ENCODE measurements at regions not wholly inside any gene's neighbourhood (a gene's known extent, or its start where the extent isn't known, plus 50 kb on each side); places are given as distances from the start of the nearest gene placed in this dataset.

DNA sequence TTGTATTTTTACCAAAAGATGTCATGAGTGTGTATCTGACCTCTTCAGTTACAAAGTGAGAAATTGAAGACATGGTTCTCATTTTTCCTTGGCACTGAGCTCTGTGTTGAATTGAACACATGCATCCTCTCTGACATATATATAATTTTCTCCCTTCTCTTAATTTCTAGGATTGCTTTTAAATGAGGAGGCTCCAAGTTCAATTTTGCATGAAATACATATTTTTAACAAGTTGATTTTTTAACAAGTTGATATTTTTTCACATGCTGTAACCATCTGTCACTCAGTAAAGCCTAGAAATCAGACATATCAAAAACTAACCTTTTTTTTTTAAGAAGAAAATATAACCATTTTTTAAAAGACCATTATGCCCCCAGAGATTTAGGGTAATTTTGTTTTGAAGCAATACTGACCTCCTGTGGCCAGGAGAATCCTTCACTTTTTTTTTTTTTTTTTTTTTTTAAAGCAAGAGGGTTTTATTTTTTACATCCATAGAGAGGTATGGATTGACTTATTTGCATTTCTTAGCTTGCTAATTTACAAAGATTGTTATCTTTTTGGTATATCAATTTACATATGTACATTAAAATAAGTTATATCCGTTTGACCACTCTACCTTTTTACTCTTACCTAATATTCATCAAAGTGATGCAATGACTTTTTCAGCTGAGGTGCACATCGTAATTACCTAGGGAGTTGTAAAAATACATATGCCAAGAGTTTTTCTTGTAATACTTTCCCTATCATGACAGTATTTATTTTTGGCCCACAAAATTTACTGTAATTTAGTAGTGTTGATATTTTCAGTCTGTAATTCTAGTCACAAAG, 161.8 kb downstream of the SOCS6 start:
- H3K4me3 Mint-ChIP-seq = no peak overlapping the region
- no peak for DNase-seq
- Histone ChIP-seq H3K27me3 (ENCODE audit: insufficient read depth, low read length) (no peaks in the 10 kb centered on the region), H3K9me3 (ENCODE audit: control insufficient read depth in 1 of 2, low read length in 2 of 2) (no peaks in the 10 kb centered on the region), H3K36me3 (ENCODE audit: insufficient read depth, low read length) (no peaks in the 10 kb centered on the region), H3K27ac (ENCODE audit: low read depth, low read length) (no peak overlapping the region), H3K4me1 (ENCODE audit: insufficient read depth, low read length) (no peaks in the 10 kb centered on the region), H3K4me3 (ENCODE audit: low read length in 2 of 2) (no peak overlapping the region)
- no peak overlapping the region for H3K27ac Mint-ChIP-seq
- H3K4me1 Mint-ChIP-seq = no peaks in the 10 kb centered on the region
- H3K36me3 Mint-ChIP-seq = no peaks in the 10 kb centered on the region
- CTCF ChIA-PET (ENCODE audit: partially characterized antibody) = interaction anchor here (1.4 to 1.5 kb wide), 2 partner anchors 8 to 255 kb away, joined by 3 to 4 read pairs; no protein-coding TSS in a partner anchor
- intact Hi-C loops (cut with micrococcal nuclease) = no loop called here
- H3K27me3 Mint-ChIP-seq = peaks cover 1 to 9% of the 10 kb centered on the region in 2 donors
- POLR2A ChIA-PET (ENCODE audit: partially characterized antibody) = no interaction called here
- H3K9me3 Mint-ChIP-seq = no peaks in the 10 kb centered on the region

DNA sequence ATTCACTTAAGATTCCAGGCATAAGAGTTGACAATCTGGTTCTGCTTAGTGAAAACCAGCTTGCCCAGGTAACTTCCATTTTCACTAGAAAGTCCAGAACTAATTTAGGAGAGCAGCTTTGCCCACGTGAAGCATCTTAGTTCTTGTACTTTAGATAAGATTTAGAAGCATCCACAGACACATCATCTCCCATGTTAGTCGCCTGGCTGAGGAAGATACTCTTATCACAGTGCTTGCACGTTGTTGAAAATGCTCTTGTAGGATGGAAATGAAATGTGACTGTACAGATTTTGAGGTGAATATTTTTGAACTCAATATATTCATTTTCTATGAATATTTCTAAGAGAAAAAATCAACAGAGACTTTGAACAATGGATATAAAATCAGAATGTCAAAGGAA, 159.7 kb downstream of the SOCS6 start:
- Histone ChIP-seq H3K4me1 (ENCODE audit: insufficient read depth, low read length) (no peaks in the 10 kb centered on the region), H3K9me3 (ENCODE audit: control insufficient read depth in 1 of 2, low read length in 2 of 2) (no peaks in the 10 kb centered on the region), H3K4me3 (ENCODE audit: low read length in 2 of 2) (no peak overlapping the region), H3K36me3 (ENCODE audit: insufficient read depth, low read length) (no peaks in the 10 kb centered on the region), H3K27ac (ENCODE audit: low read depth, low read length) (no peak overlapping the region), H3K27me3 (ENCODE audit: insufficient read depth, low read length) (no peaks in the 10 kb centered on the region)
- intact Hi-C loops (cut with micrococcal nuclease) = no loop called here
- no peaks in the 10 kb centered on the region for H3K36me3 Mint-ChIP-seq
- no peak overlapping the region for H3K27ac Mint-ChIP-seq
- no peak overlapping the region for H3K4me3 Mint-ChIP-seq
- no peak for DNase-seq
- peaks cover 0 to 10% (median 8%) of the 10 kb centered on the region in 8 donors for H3K9me3 Mint-ChIP-seq
- H3K27me3 Mint-ChIP-seq = peaks cover 1 to 9% of the 10 kb centered on the region in 2 donors
- H3K4me1 Mint-ChIP-seq = no peaks in the 10 kb centered on the region
- ChIA-PET CTCF (ENCODE audit: partially characterized antibody) (no interaction called here), POLR2A (ENCODE audit: partially characterized antibody) (no interaction called here)

DNA sequence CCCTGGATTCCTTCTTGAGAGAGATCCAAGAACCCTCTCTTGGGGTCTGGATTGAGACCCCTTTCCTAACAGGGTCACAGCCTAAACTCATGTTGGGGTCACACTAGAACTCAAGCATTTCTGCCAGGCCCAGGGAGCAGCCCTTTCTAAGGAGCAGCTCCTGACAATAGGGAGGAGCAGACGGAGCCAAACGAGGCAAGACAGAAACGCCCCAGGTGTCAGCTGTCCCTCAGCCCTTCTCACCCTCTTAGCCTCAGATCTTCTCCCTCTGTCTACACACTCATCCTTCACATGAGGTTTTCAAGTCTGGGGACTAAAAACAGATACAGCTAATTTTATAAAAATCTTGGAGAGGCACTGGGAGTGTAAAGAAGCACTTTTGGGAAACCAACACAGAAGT, 157.2 kb downstream of the SOCS6 start:
- H3K4me1 Mint-ChIP-seq = no peaks in the 10 kb centered on the region
- H3K27ac ChIP-seq (ENCODE audit: low read depth, low read length) = no peak overlapping the region
- H3K27ac Mint-ChIP-seq = no peak overlapping the region
- H3K27me3 Mint-ChIP-seq = peaks cover 0 to 2% of the 10 kb centered on the region in 2 donors
- no peaks in the 10 kb centered on the region for H3K36me3 ChIP-seq (ENCODE audit: insufficient read depth, low read length)
- H3K4me1 ChIP-seq (ENCODE audit: insufficient read depth, low read length) = no peaks in the 10 kb centered on the region
- no peak overlapping the region for H3K4me3 ChIP-seq (ENCODE audit: low read length in 2 of 2)
- no peaks in the 10 kb centered on the region for H3K27me3 ChIP-seq (ENCODE audit: insufficient read depth, low read length)
- peaks cover 0 to 25% (median 20%) of the 10 kb centered on the region in 8 donors for H3K9me3 Mint-ChIP-seq
- CTCF ChIA-PET (ENCODE audit: partially characterized antibody) = interaction anchor here (1.8 to 2.3 kb wide), 2 partner anchors 9 to 12 kb away, joined by 7 to 11 read pairs; no protein-coding TSS in a partner anchor
- H3K9me3 ChIP-seq (ENCODE audit: control insufficient read depth in 1 of 2, low read length in 2 of 2) = peaks cover 0 to 7% of the 10 kb centered on the region in 2 donors
- no peak overlapping the region for H3K4me3 Mint-ChIP-seq
- POLR2A ChIA-PET (ENCODE audit: partially characterized antibody) = no interaction called here
- H3K36me3 Mint-ChIP-seq = peaks cover 0 to 3% of the 10 kb centered on the region in 2 donors
- intact Hi-C loops (cut with micrococcal nuclease) = no loop called here
- DNase-seq = no peak

DNA sequence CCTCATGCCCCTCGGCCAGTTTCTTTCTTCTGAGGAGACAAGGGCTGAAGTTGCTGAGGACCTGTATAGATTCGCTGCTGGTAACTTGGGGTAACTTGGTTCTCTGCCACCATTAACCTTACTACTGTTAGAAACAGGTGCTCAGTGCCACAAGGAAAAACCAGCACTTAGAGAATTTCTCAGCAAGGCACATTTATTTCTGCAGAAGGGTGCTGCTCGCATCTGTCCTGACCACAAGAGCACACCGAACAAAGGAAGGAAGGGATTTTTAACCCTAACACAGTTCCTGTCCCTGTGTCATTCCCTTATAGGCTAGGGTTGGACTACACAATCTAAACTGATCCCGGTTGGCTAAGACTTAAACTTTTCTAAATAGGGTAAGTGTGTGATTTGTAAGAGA, 154.1 kb downstream of the SOCS6 start:
- peaks cover 0 to 3% of the 10 kb centered on the region in 2 donors for H3K36me3 Mint-ChIP-seq
- ChIA-PET CTCF (ENCODE audit: partially characterized antibody) (no interaction called here), POLR2A (ENCODE audit: partially characterized antibody) (no interaction called here)
- no peaks in the 10 kb centered on the region for H3K4me1 Mint-ChIP-seq
- Histone ChIP-seq H3K27me3 (ENCODE audit: insufficient read depth, low read length) (no peaks in the 10 kb centered on the region), H3K27ac (ENCODE audit: low read depth, low read length) (no peak overlapping the region), H3K4me1 (ENCODE audit: insufficient read depth, low read length) (no peaks in the 10 kb centered on the region), H3K36me3 (ENCODE audit: insufficient read depth, low read length) (no peaks in the 10 kb centered on the region), H3K4me3 (ENCODE audit: low read length in 2 of 2) (no peak overlapping the region), H3K9me3 (ENCODE audit: control insufficient read depth in 1 of 2, low read length in 2 of 2) (peaks cover 0 to 7% of the 10 kb centered on the region in 2 donors)
- H3K9me3 Mint-ChIP-seq = peaks cover 0 to 25% (median 20%) of the 10 kb centered on the region in 8 donors
- peaks cover 0 to 2% of the 10 kb centered on the region in 2 donors for H3K27me3 Mint-ChIP-seq
- intact Hi-C loops (cut with micrococcal nuclease) = no loop called here
- no peak overlapping the region for H3K27ac Mint-ChIP-seq
- H3K4me3 Mint-ChIP-seq = no peak overlapping the region
- no peak for DNase-seq

DNA sequence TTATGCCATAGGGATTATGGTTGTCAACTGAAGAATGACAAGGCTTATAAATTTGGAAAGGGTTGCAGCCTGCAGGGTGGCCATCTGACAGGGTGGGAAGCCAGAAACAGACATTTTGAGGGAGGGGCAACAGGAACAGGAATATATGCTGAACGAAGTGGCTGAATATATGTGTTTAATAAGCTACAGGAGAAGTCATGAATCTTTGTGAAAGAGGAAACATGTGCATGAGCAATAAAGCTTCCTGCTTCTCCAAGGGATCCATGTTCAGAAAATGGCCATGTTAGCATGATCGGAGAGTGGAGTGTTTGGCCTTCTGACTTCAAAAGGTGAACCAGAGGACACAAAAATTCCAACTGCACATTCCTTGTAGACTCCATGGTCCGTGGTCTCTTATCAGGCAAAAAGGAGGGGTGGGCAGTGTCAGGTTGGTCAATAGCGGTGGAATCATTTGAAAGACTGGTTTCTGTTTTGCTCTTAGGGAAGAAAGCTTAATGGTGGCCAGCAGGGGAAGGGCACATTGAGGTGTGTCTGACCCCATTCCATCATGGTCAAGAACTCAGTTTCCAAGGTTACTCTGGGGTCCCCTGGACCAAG, 144.1 kb downstream of the SOCS6 start:
- H3K27ac ChIP-seq (ENCODE audit: low read depth, low read length) = no peak overlapping the region

DNA sequence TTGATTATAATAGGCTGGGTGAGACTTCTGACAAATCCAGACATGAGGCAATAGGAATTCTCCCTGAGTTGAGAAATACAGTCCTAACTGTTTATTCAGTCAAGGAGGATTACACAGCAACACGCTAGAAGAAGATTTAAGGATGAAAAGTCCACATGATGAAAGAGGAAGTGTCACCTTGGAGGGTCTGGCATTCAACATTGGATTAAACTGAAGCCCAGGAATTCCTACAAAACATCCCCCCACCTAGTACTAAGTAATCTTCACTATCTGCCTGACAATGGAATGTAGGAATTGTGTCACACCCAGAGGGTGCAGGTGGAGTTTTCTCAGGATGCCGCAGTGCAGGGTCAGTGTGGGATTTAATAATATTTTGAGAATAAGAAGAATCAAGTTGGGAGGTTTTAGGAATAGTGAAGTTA, 142.4 kb downstream of the SOCS6 start:
- no peak overlapping the region for H3K4me3 ChIP-seq (ENCODE audit: low read length in 2 of 2)
- Mint-ChIP-seq H3K27me3 (no peaks in the 10 kb centered on the region), H3K36me3 (no peaks in the 10 kb centered on the region), H3K27ac (no peak overlapping the region), H3K9me3 (no peaks in the 10 kb centered on the region), H3K4me1 (no peaks in the 10 kb centered on the region), H3K4me3 (no peak overlapping the region)
- H3K9me3 ChIP-seq (ENCODE audit: control insufficient read depth in 1 of 2, low read length in 2 of 2) = no peaks in the 10 kb centered on the region
- no peaks in the 10 kb centered on the region for H3K36me3 ChIP-seq (ENCODE audit: insufficient read depth, low read length)
- no peak overlapping the region for H3K27ac ChIP-seq (ENCODE audit: low read depth, low read length)
- CTCF ChIA-PET (ENCODE audit: partially characterized antibody) = interaction anchor here (1.4 to 2.6 kb wide), 4 partner anchors 9 to 236 kb away, joined by 3 to 9 read pairs (median 7); no protein-coding TSS in a partner anchor
- DNase-seq = no peak
- intact Hi-C loops (cut with micrococcal nuclease) = no loop called here
- no peaks in the 10 kb centered on the region for H3K4me1 ChIP-seq (ENCODE audit: insufficient read depth, low read length)
- POLR2A ChIA-PET (ENCODE audit: partially characterized antibody) = no interaction called here
- no peaks in the 10 kb centered on the region for H3K27me3 ChIP-seq (ENCODE audit: insufficient read depth, low read length)

More for the DNA sequence above, 144.1 kb downstream of the SOCS6 start:
- Histone ChIP-seq H3K4me3 (ENCODE audit: low read length in 2 of 2) (no peak overlapping the region), H3K4me1 (ENCODE audit: insufficient read depth, low read length) (no peaks in the 10 kb centered on the region), H3K9me3 (ENCODE audit: control insufficient read depth in 1 of 2, low read length in 2 of 2) (no peaks in the 10 kb centered on the region), H3K36me3 (ENCODE audit: insufficient read depth, low read length) (no peaks in the 10 kb centered on the region), H3K27me3 (ENCODE audit: insufficient read depth, low read length) (no peaks in the 10 kb centered on the region)
- intact Hi-C loops (cut with micrococcal nuclease) = no loop called here
- no peak overlapping the region for H3K27ac Mint-ChIP-seq
- H3K4me3 Mint-ChIP-seq = no peak overlapping the region
- ChIA-PET POLR2A (ENCODE audit: partially characterized antibody) (no interaction called here), CTCF (ENCODE audit: partially characterized antibody) (interaction anchor here (0.7 to 4.5 kb wide), 14 partner anchors 8 to 1586 kb away, joined by 3 to 63 read pairs (median 4); no protein-coding TSS in a partner anchor)
- no peaks in the 10 kb centered on the region for H3K36me3 Mint-ChIP-seq
- no peaks in the 10 kb centered on the region for H3K9me3 Mint-ChIP-seq
- DNase-seq = no peak
- H3K4me1 Mint-ChIP-seq = no peaks in the 10 kb centered on the region
- H3K27me3 Mint-ChIP-seq = no peaks in the 10 kb centered on the region

DNA sequence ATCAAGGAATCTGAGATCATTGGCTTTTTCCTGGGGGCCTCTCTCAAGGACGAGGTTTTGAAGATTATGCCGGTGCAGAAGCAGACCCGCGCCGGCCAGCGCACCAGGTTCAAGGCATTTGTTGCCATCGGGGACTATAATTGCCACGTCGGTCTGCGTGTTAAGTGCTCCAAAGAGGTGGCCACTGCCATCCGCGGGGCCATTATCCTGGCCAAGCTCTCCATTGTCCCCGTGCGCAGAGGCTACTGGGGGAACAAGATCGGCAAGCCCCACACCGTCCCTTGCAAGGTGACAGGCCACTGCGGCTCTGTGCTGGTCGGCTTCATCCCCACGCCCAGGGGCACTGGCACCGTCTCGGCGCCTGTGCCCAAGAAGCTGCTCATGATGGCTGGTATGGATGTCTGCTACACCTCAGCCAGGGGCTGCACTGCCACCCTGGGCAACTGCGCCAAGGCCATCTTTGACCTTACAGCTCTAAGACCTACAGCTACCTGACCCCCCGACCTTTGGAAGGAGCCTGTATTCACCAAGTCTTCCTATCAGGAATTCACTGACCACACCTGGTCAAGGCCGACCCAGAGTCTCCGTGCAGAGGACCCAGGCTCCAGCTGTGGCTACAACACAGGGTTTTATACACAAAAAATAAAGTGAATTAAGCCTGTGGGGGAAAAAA, 141.8 kb downstream of the SOCS6 start:
- intact Hi-C loops (cut with micrococcal nuclease) = no loop called here

More for the DNA sequence above, 141.8 kb downstream of the SOCS6 start:
- ChIA-PET CTCF (ENCODE audit: partially characterized antibody) (interaction anchor here (1.4 to 2.6 kb wide), 4 partner anchors 10 to 236 kb away, joined by 3 to 9 read pairs (median 7); no protein-coding TSS in a partner anchor), POLR2A (ENCODE audit: partially characterized antibody) (no interaction called here)
- Histone ChIP-seq H3K36me3 (ENCODE audit: insufficient read depth, low read length) (no peaks in the 10 kb centered on the region), H3K27ac (ENCODE audit: low read depth, low read length) (no peak overlapping the region), H3K9me3 (ENCODE audit: control insufficient read depth in 1 of 2, low read length in 2 of 2) (no peaks in the 10 kb centered on the region), H3K4me3 (ENCODE audit: low read length in 2 of 2) (no peak overlapping the region), H3K27me3 (ENCODE audit: insufficient read depth, low read length) (no peaks in the 10 kb centered on the region), H3K4me1 (ENCODE audit: insufficient read depth, low read length) (no peaks in the 10 kb centered on the region)
- H3K4me1 Mint-ChIP-seq = no peaks in the 10 kb centered on the region
- no peak overlapping the region for H3K27ac Mint-ChIP-seq
- H3K9me3 Mint-ChIP-seq = no peaks in the 10 kb centered on the region
- H3K4me3 Mint-ChIP-seq = no peak overlapping the region
- no peaks in the 10 kb centered on the region for H3K36me3 Mint-ChIP-seq
- H3K27me3 Mint-ChIP-seq = no peaks in the 10 kb centered on the region
- no peak for DNase-seq
